ENCODE measurements at regions not wholly inside any gene's neighbourhood (a gene's known extent, or its start where the extent isn't known, plus 50 kb on each side); places are given as distances from the start of the nearest gene placed in this dataset.
A peak's percentile ranks its signal among the peaks of the same experiment; 100 is the strongest.

GRCh38 chr3:102089904-102090720, 240.8 kb downstream of the NFKBIZ start (continued):
- TF ChIP-seq, protein P1, sequence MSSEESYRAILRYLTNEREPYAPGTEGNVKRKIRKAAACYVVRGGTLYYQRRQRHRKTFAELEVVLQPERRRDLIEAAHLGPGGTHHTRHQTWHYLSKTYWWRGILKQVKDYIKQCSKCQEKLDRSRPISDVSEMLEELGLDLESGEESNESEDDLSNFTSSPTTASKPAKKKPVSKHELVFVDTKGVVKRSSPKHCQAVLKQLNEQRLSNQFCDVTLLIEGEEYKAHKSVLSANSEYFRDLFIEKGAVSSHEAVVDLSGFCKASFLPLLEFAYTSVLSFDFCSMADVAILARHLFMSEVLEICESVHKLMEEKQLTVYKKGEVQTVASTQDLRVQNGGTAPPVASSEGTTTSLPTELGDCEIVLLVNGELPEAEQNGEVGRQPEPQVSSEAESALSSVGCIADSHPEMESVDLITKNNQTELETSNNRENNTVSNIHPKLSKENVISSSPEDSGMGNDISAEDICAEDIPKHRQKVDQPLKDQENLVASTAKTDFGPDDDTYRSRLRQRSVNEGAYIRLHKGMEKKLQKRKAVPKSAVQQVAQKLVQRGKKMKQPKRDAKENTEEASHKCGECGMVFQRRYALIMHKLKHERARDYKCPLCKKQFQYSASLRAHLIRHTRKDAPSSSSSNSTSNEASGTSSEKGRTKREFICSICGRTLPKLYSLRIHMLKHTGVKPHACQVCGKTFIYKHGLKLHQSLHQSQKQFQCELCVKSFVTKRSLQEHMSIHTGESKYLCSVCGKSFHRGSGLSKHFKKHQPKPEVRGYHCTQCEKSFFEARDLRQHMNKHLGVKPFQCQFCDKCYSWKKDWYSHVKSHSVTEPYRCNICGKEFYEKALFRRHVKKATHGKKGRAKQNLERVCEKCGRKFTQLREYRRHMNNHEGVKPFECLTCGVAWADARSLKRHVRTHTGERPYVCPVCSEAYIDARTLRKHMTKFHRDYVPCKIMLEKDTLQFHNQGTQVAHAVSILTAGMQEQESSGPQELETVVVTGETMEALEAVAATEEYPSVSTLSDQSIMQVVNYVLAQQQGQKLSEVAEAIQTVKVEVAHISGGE (tag by site-specific recombination; conservative IDR thresholded peaks at IDR 0.05; ENCODE audit: low read depth): no peak
- TF ChIP-seq ZNF560 (tag by site-specific recombination; IDR thresholded peaks at IDR 0.05; ENCODE audit: borderline replicate concordance) (no peak), ZNF707 (tag by site-specific recombination; IDR thresholded peaks at IDR 0.05) (no peak), ZNF488 (tag by site-specific recombination; IDR thresholded peaks at IDR 0.05) (no peak), ZNF341 (tag by site-specific recombination; IDR thresholded peaks at IDR 0.05; ENCODE audit: low read depth) (no peak), ZNF548 (tag by site-specific recombination; IDR thresholded peaks at IDR 0.05) (no peak), ZNF2 (tag by site-specific recombination; IDR thresholded peaks at IDR 0.05) (peak; percentile 41), ZNF843 (tag by site-specific recombination; IDR thresholded peaks at IDR 0.05) (peak; percentile 94), TSHZ1 (tag by site-specific recombination; IDR thresholded peaks at IDR 0.05; ENCODE audit: borderline replicate concordance) (peak; percentile 86), ZNF391 (tag by site-specific recombination; IDR thresholded peaks at IDR 0.05; ENCODE audit: borderline replicate concordance, low read depth) (peak; percentile 44; the same call in 1 of the 2 replicates), ZNF785 (tag by site-specific recombination; IDR thresholded peaks at IDR 0.05) (no peak), ZFP41 (tag by site-specific recombination; IDR thresholded peaks at IDR 0.05; ENCODE audit: borderline replicate concordance) (no peak), ZNF37A (tag by site-specific recombination; IDR thresholded peaks at IDR 0.05) (no peak), ZNF530 (tag by site-specific recombination; IDR thresholded peaks at IDR 0.05; ENCODE audit: low read depth) (no peak)
- TF ChIP-seq, protein P2, sequence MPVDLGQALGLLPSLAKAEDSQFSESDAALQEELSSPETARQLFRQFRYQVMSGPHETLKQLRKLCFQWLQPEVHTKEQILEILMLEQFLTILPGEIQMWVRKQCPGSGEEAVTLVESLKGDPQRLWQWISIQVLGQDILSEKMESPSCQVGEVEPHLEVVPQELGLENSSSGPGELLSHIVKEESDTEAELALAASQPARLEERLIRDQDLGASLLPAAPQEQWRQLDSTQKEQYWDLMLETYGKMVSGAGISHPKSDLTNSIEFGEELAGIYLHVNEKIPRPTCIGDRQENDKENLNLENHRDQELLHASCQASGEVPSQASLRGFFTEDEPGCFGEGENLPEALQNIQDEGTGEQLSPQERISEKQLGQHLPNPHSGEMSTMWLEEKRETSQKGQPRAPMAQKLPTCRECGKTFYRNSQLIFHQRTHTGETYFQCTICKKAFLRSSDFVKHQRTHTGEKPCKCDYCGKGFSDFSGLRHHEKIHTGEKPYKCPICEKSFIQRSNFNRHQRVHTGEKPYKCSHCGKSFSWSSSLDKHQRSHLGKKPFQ (tag by site-specific recombination; IDR thresholded peaks at IDR 0.05): no peak
- TF ChIP-seq, protein P3, sequence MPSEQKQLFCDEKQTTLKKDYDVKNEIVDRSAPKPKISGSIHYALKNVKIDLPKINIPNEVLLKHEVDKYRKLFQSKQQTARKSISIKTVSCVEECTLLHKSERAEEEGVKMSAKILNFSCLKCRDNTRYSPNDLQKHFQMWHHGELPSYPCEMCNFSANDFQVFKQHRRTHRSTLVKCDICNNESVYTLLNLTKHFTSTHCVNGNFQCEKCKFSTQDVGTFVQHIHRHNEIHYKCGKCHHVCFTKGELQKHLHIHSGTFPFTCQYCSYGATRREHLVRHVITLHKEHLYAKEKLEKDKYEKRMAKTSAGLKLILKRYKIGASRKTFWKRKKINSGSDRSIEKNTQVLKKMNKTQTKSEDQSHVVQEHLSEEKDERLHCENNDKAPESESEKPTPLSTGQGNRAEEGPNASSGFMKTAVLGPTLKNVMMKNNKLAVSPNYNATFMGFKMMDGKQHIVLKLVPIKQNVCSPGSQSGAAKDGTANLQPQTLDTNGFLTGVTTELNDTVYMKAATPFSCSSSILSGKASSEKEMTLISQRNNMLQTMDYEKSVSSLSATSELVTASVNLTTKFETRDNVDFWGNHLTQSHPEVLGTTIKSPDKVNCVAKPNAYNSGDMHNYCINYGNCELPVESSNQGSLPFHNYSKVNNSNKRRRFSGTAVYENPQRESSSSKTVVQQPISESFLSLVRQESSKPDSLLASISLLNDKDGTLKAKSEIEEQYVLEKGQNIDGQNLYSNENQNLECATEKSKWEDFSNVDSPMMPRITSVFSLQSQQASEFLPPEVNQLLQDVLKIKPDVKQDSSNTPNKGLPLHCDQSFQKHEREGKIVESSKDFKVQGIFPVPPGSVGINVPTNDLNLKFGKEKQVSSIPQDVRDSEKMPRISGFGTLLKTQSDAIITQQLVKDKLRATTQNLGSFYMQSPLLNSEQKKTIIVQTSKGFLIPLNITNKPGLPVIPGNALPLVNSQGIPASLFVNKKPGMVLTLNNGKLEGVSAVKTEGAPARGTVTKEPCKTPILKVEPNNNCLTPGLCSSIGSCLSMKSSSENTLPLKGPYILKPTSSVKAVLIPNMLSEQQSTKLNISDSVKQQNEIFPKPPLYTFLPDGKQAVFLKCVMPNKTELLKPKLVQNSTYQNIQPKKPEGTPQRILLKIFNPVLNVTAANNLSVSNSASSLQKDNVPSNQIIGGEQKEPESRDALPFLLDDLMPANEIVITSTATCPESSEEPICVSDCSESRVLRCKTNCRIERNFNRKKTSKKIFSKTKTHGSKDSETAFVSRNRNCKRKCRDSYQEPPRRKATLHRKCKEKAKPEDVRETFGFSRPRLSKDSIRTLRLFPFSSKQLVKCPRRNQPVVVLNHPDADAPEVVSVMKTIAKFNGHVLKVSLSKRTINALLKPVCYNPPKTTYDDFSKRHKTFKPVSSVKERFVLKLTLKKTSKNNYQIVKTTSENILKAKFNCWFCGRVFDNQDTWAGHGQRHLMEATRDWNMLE (tag by site-specific recombination; conservative IDR thresholded peaks at IDR 0.05; ENCODE audit: low read depth): 0 out of 2 replicates have a peak, but pooled peaks have one; percentile 19
- TF ChIP-seq, protein P4, sequence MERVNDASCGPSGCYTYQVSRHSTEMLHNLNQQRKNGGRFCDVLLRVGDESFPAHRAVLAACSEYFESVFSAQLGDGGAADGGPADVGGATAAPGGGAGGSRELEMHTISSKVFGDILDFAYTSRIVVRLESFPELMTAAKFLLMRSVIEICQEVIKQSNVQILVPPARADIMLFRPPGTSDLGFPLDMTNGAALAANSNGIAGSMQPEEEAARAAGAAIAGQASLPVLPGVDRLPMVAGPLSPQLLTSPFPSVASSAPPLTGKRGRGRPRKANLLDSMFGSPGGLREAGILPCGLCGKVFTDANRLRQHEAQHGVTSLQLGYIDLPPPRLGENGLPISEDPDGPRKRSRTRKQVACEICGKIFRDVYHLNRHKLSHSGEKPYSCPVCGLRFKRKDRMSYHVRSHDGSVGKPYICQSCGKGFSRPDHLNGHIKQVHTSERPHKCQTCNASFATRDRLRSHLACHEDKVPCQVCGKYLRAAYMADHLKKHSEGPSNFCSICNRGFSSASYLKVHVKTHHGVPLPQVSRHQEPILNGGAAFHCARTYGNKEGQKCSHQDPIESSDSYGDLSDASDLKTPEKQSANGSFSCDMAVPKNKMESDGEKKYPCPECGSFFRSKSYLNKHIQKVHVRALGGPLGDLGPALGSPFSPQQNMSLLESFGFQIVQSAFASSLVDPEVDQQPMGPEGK (tag by site-specific recombination; IDR thresholded peaks at IDR 0.05): peak; percentile 27; the same call in 1 of the 2 replicates
- TF ChIP-seq, protein P5, sequence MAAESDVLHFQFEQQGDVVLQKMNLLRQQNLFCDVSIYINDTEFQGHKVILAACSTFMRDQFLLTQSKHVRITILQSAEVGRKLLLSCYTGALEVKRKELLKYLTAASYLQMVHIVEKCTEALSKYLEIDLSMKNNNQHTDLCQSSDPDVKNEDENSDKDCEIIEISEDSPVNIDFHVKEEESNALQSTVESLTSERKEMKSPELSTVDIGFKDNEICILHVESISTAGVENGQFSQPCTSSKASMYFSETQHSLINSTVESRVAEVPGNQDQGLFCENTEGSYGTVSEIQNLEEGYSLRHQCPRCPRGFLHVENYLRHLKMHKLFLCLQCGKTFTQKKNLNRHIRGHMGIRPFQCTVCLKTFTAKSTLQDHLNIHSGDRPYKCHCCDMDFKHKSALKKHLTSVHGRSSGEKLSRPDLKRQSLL (tag by site-specific recombination; IDR thresholded peaks at IDR 0.05): no peak

Measured in HEK293 (cell line).